ENCODE measurements at regions not wholly inside any gene's neighbourhood (a gene's known extent, or its start where the extent isn't known, plus 50 kb on each side); places are given as distances from the start of the nearest gene placed in this dataset.

- no peak for TF ChIP-seq ZNF404 (tag by site-specific recombination; IDR thresholded peaks at IDR 0.05)
- TF ChIP-seq ZNF169 (tag by site-specific recombination; IDR thresholded peaks at IDR 0.05): no peak
- TF ChIP-seq ZBTB10 (tag by site-specific recombination; IDR thresholded peaks at IDR 0.05): no peak
- no peak for TF ChIP-seq CTCF (tag by site-specific recombination; IDR thresholded peaks at IDR 0.05)
- no peak for TF ChIP-seq KLF16 (tag by site-specific recombination; IDR thresholded peaks at IDR 0.05)
- no peak for TF ChIP-seq GLI4 (tag by site-specific recombination; IDR thresholded peaks at IDR 0.05)
- no peak for TF ChIP-seq AEBP2 (tag by site-specific recombination; IDR thresholded peaks at IDR 0.05; ENCODE audit: borderline replicate concordance)
- TF ChIP-seq ZNF214 (tag by site-specific recombination; IDR thresholded peaks at IDR 0.05; ENCODE audit: borderline replicate concordance): no peak
- no peak for TF ChIP-seq KLF9 (tag by site-specific recombination; IDR thresholded peaks at IDR 0.05; ENCODE audit: low read depth)
- TF ChIP-seq ZXDB (tag by site-specific recombination; IDR thresholded peaks at IDR 0.05): no peak
- no peak for TF ChIP-seq TCF7L2 (IDR thresholded peaks at IDR 0.05; ENCODE audit: borderline replicate concordance, low read depth, low read length)
- TF ChIP-seq SALL2 (tag by site-specific recombination; IDR thresholded peaks at IDR 0.05; ENCODE audit: borderline replicate concordance): no peak
- TF ChIP-seq ATF2 (tag by site-specific recombination; IDR thresholded peaks at IDR 0.05; ENCODE audit: low read depth): no peak
Observed at GRCh38 chr9:31700252-31701045, 684.0 kb upstream of the ACO1 start.

All from HEK293 (cell line).